ENCODE measurements at regions not wholly inside any gene's neighbourhood (a gene's known extent, or its start where the extent isn't known, plus 50 kb on each side); places are given as distances from the start of the nearest gene placed in this dataset.

- no peak for TF ChIP-seq POLR2AphosphoS5 (IDR thresholded peaks at IDR 0.05; ENCODE audit: borderline replicate concordance, low read depth, low read length)
- TF ChIP-seq EZH2 (IDR thresholded peaks at IDR 0.05), result no peak
These were observed 215.3 kb upstream of the CTSO start for GRCh38 chr4:156169011-156169410.
